Effector memory CD8-positive, alpha-beta T cell (primary cell): ENCODE measurements at regions not wholly inside any gene's neighbourhood (a gene's known extent, or its start where the extent isn't known, plus 50 kb on each side); places are given as distances from the start of the nearest gene placed in this dataset.
"Not testable (repeated sequence)": the region's sequence is repeated elsewhere in the genome, so short reads cannot be mapped to it uniquely, and the experiment has no call there.

Source experiments
- ATAC-seq: fragments of 150-1000 bp; cut with Tn5 transposase; replicated peaks from 2 replicates; pipeline ENCODE4 v1.10.0; 2021; ENCODE audit warnings: mild to moderate bottlenecking, moderate library complexity
- DNase-seq, 3 experiments: peaks; one replicate each; pipeline ENCODE4 v3.0.0; 2021
- H3K27ac Mint-ChIP-seq, 2 donors: one replicate each; pipeline ENCODE4 v1.8.0; 2022; ENCODE audit warnings: mild to moderate bottlenecking in 2 of 2, mixed read lengths in 2 of 2, moderate library complexity in 2 of 2
- H3K27me3 Mint-ChIP-seq, 2 donors: one replicate each; pipeline ENCODE4 v1.8.0; 2022; ENCODE audit warnings: mixed read lengths in 2 of 2
- H3K36me3 Mint-ChIP-seq: one replicate; pipeline ENCODE4 v1.8.0; 2022; ENCODE audit warnings: mild to moderate bottlenecking, moderate library complexity, mixed read lengths; ENCODE audit not compliant: insufficient read depth
- H3K4me1 Mint-ChIP-seq, 2 donors: one replicate each; pipeline ENCODE4 v1.8.0; 2022; ENCODE audit warnings: low read depth in 2 of 2, mixed read lengths in 2 of 2
- H3K4me3 Mint-ChIP-seq, 2 donors: one replicate each; pipeline ENCODE4 v1.8.0; 2022; ENCODE audit warnings: mild to moderate bottlenecking in 2 of 2, mixed read lengths in 2 of 2, moderate library complexity in 2 of 2
- H3K9me3 Mint-ChIP-seq, 2 donors: one replicate each; pipeline ENCODE4 v1.8.0; 2022; ENCODE audit warnings: mixed read lengths in 2 of 2

- no peak overlapping the region for H3K4me3 Mint-ChIP-seq
- H3K27me3 Mint-ChIP-seq = no peaks in the 10 kb centered on the region
- no peaks in the 10 kb centered on the region for H3K36me3 Mint-ChIP-seq
- DNase-seq (no peak), ATAC-seq (no peak)
- no peak overlapping the region for H3K27ac Mint-ChIP-seq
- peaks cover 0 to 5% of the 10 kb centered on the region in 2 donors for H3K9me3 Mint-ChIP-seq
- no peaks in the 10 kb centered on the region for H3K4me1 Mint-ChIP-seq
Observed at GRCh38 chr4:171235521-171235920, 577.7 kb upstream of the GALNTL6 start.

- H3K4me1 Mint-ChIP-seq, H3K27ac Mint-ChIP-seq, ATAC-seq, H3K9me3 Mint-ChIP-seq, H3K36me3 Mint-ChIP-seq, H3K4me3 Mint-ChIP-seq, H3K27me3 Mint-ChIP-seq, DNase-seq: not testable (repeated sequence)
Observed at GRCh38 chr4:171229354-171229753, 583.9 kb upstream of the GALNTL6 start.

DNA sequence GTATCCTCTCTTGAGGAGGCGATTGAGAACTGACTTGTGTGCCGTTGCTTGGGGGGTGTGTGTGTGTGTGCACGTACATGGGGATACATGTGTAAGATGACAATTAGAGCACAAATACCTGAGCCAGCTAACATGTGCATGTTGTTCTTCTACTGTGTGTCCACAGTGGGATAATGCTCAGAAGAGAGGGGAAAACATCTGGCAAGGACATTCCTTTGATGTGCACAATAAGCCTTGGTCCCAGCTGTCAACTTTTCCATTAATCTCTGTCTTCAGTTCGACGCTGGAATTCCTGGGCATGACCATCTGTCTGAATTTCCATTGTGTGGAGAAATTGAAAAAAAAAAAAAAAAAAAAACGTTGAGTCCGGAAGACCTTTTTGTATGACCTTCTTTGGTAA is 592.0 kb upstream of the GALNTL6 start:
- H3K27me3 Mint-ChIP-seq = no peaks in the 10 kb centered on the region
- no peak for DNase-seq
- peaks cover 0 to 4% of the 10 kb centered on the region in 2 donors for H3K9me3 Mint-ChIP-seq
- no peak overlapping the region for H3K4me3 Mint-ChIP-seq
- no peaks in the 10 kb centered on the region for H3K4me1 Mint-ChIP-seq
- H3K36me3 Mint-ChIP-seq = no peaks in the 10 kb centered on the region
- no peak overlapping the region for H3K27ac Mint-ChIP-seq
- no peak for ATAC-seq

DNA sequence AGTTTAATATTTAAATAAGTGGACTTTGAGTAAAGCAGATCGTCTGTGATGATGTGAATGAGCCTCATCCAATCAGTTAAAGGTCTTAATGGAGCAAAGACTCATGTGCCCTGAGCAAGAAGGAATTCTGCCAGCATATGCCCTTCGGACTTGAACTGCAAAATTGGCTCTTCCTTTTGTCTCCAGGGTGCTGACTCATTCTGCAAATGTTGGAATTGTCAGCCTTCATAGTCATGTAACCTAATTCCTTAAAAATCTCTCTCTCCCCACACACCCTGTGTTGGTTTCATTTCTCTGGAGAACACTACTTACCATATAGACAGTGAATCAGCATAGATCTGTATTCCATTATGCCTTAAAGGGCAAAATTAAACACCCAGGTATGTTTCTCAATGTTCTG is 609.8 kb upstream of the GALNTL6 start:
- no peak overlapping the region for H3K27ac Mint-ChIP-seq
- H3K4me1 Mint-ChIP-seq = no peaks in the 10 kb centered on the region
- DNase-seq (no peak), ATAC-seq (no peak)
- no peaks in the 10 kb centered on the region for H3K27me3 Mint-ChIP-seq
- no peaks in the 10 kb centered on the region for H3K36me3 Mint-ChIP-seq
- no peak overlapping the region for H3K4me3 Mint-ChIP-seq
- peaks cover 0 to 14% of the 10 kb centered on the region in 2 donors for H3K9me3 Mint-ChIP-seq

DNA sequence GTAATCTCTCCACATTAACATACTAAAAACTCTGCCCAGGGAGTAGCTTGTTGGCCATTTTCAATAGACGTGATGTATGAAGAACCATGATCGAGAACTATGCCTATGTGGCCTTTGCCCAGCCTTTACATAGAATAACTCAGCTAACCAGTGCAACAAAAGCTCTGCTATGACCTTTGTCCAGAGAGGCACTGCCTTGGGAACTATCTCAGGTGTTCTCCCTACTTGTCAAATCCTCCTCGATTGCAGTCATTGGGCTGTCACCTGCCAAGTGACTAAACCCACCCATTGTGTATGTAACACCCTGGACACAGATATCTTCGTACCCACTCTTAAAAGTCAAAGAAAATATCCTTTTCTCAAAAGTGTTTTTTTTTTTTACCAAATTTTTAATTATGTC is 610.3 kb upstream of the GALNTL6 start:
- Mint-ChIP-seq H3K36me3 (no peaks in the 10 kb centered on the region), H3K27me3 (no peaks in the 10 kb centered on the region), H3K27ac (no peak overlapping the region), H3K9me3 (peaks cover 0 to 14% of the 10 kb centered on the region in 2 donors), H3K4me1 (no peaks in the 10 kb centered on the region), H3K4me3 (no peak overlapping the region)
- ATAC-seq (no peak), DNase-seq (no peak)

GRCh38 chr4:171186700-171187099 is 626.5 kb upstream of the GALNTL6 start:
- no peak for DNase-seq
- Mint-ChIP-seq H3K4me3 (no peak overlapping the region), H3K9me3 (peaks cover under 1 to 5% of the 10 kb centered on the region in 2 donors), H3K27me3 (no peaks in the 10 kb centered on the region), H3K4me1 (no peaks in the 10 kb centered on the region), H3K27ac (no peak overlapping the region), H3K36me3 (no peaks in the 10 kb centered on the region)
- no peak for ATAC-seq

DNA sequence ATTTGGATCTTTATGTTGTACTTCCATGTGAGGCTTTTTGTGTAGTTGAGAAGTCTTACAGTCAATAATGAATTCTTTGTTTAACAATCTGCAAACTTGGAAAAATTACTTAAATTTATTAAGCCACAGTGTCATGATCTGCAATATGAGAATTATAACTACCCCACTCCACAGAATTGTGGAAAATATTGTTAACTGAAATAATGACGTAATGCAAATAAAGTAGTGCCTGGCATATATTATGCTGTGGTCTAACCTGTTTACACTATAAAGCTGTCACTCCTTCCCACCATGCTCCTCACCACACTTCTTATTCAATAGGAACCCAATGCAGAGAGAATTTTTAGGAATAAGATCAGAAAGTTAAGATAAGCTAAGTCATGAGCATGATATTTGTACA is 632.1 kb upstream of the GALNTL6 start:
- ATAC-seq (no peak), DNase-seq (no peak)
- Mint-ChIP-seq H3K9me3 (peaks cover 0 to 10% of the 10 kb centered on the region in 2 donors), H3K27ac (no peak overlapping the region), H3K36me3 (no peaks in the 10 kb centered on the region), H3K4me3 (no peak overlapping the region), H3K4me1 (no peaks in the 10 kb centered on the region), H3K27me3 (no peaks in the 10 kb centered on the region)

- DNase-seq = no peak
- no peaks in the 10 kb centered on the region for H3K27me3 Mint-ChIP-seq
- no peak overlapping the region for H3K4me3 Mint-ChIP-seq
- peaks cover 0 to 2% of the 10 kb centered on the region in 2 donors for H3K4me1 Mint-ChIP-seq
- H3K9me3 Mint-ChIP-seq = peaks cover 3 to 27% of the 10 kb centered on the region in 2 donors
- H3K27ac Mint-ChIP-seq = no peak overlapping the region
- H3K36me3 Mint-ChIP-seq = no peaks in the 10 kb centered on the region
- ATAC-seq = no peak
Observed at GRCh38 chr4:171170671-171171070, 642.5 kb upstream of the GALNTL6 start.

GRCh38 chr4:171169396-171169795 is 643.8 kb upstream of the GALNTL6 start:
- H3K36me3 Mint-ChIP-seq = no peaks in the 10 kb centered on the region
- no peak overlapping the region for H3K4me3 Mint-ChIP-seq
- no peak for DNase-seq
- no peak overlapping the region for H3K27ac Mint-ChIP-seq
- peaks cover 3 to 27% of the 10 kb centered on the region in 2 donors for H3K9me3 Mint-ChIP-seq
- no peaks in the 10 kb centered on the region for H3K27me3 Mint-ChIP-seq
- peaks cover 0 to 2% of the 10 kb centered on the region in 2 donors for H3K4me1 Mint-ChIP-seq
- no peak for ATAC-seq

- Mint-ChIP-seq H3K4me1 (no peaks in the 10 kb centered on the region), H3K4me3 (no peak overlapping the region)
- no peak for ATAC-seq
Observed at GRCh38 chr4:171162478-171162877, 650.7 kb upstream of the GALNTL6 start.

GRCh38 chr4:171157462-171158082 is 655.6 kb upstream of the GALNTL6 start:
- ATAC-seq (no peak), DNase-seq (no peak)
- no peaks in the 10 kb centered on the region for H3K4me1 Mint-ChIP-seq
- H3K4me3 Mint-ChIP-seq = no peak overlapping the region
- H3K27me3 Mint-ChIP-seq = no peaks in the 10 kb centered on the region
- peaks cover 0 to 4% of the 10 kb centered on the region in 2 donors for H3K9me3 Mint-ChIP-seq
- no peaks in the 10 kb centered on the region for H3K36me3 Mint-ChIP-seq
- no peak overlapping the region for H3K27ac Mint-ChIP-seq

More at GRCh38 chr4:171162478-171162877, 650.7 kb upstream of the GALNTL6 start:
- Mint-ChIP-seq H3K27me3 (no peaks in the 10 kb centered on the region), H3K9me3 (peaks cover 2 to 6% of the 10 kb centered on the region in 2 donors), H3K36me3 (no peaks in the 10 kb centered on the region), H3K27ac (no peak overlapping the region)
- no peak for DNase-seq

DNA sequence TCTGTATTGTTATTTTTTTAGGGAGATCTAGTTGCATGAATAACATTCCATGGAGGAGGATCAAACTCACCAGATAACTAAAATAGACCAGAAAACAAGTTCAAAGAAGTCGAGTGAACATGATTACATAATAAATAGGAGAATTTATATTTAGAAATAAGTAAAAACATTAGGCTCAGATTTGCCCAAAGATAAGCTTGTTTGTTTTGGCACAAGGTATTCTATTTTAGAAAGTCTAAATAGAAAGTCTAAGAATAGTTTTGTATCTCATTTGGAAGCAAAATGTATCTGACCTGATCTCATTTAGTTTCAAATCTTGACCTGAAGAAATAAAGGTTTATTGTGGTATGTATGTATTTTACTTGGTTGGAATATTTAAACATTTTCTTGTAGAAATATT is 670.6 kb upstream of the GALNTL6 start:
- H3K9me3 Mint-ChIP-seq = peaks cover 5 to 7% of the 10 kb centered on the region in 2 donors
- no peak overlapping the region for H3K4me3 Mint-ChIP-seq
- ATAC-seq (no peak), DNase-seq (no peak)
- H3K36me3 Mint-ChIP-seq = no peaks in the 10 kb centered on the region
- H3K27me3 Mint-ChIP-seq = no peaks in the 10 kb centered on the region
- H3K27ac Mint-ChIP-seq = no peak overlapping the region
- H3K4me1 Mint-ChIP-seq = no peaks in the 10 kb centered on the region

GRCh38 chr4:171142045-171142444 is 671.2 kb upstream of the GALNTL6 start:
- Mint-ChIP-seq H3K4me1 (no peaks in the 10 kb centered on the region), H3K36me3 (no peaks in the 10 kb centered on the region), H3K27me3 (no peaks in the 10 kb centered on the region), H3K9me3 (peaks cover 5 to 7% of the 10 kb centered on the region in 2 donors), H3K4me3 (no peak overlapping the region), H3K27ac (no peak overlapping the region)
- ATAC-seq = no peak
- DNase-seq = no peak

- peaks cover 4 to 8% of the 10 kb centered on the region in 2 donors for H3K9me3 Mint-ChIP-seq
- ATAC-seq (no peak), DNase-seq (no peak)
- H3K4me1 Mint-ChIP-seq = no peaks in the 10 kb centered on the region
- no peak overlapping the region for H3K4me3 Mint-ChIP-seq
- no peak overlapping the region for H3K27ac Mint-ChIP-seq
- no peaks in the 10 kb centered on the region for H3K36me3 Mint-ChIP-seq
- H3K27me3 Mint-ChIP-seq = no peaks in the 10 kb centered on the region
Observed at GRCh38 chr4:171130256-171130801, 682.9 kb upstream of the GALNTL6 start.
